ENCODE measurements at regions not wholly inside any gene's neighbourhood (a gene's known extent, or its start where the extent isn't known, plus 50 kb on each side); places are given as distances from the start of the nearest gene placed in this dataset.

DNA sequence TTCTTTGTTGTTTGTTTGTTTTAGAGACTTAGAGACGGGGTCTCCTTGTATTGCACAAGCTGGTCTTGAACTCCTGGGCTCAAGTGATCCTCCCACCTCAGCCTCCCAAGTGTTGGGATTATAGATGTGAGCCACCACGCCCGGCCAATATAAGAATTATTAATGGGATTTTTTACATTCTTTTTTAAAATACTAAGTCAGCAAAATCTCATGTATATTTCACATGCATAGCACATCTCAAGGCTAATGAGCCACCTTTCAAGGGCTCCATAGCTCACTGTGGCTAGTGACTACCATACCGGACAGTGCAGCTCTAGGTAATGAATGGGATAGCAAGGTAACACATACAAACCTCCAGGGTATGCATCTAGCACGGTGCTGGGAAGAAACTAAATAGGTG lies 361.4 kb downstream of the SAMD5 start:
- DNase-seq, result no peak

DNA sequence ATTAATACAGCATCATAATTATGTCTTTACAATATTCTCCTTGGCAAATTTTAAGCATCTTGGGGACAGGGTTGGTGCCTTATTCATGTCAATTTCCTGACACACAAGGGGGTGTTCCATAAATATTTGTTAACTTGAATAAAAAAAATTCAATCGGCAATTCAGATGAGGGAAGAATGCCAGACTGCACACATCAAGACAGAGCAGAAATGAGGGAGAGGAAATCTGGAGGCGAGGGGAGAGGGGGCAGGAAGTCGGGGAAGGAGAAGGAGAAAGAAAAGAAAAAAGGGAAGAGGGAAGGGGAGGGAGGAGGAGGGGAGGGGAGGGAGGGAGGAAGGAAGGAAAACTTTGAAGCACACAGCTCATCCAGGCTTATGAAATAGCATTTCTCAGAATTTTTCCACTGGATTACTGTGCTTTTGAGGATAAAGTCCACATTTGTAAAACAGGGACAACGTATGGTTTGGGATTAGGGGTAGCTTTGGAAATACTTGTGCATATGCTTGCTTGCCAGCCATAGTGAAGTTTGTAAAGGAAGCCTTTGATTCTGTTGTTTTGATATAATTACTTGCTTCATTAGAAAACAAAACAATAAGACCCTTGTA lies 362.1 kb downstream of the SAMD5 start:
- no peak for DNase-seq

DNA sequence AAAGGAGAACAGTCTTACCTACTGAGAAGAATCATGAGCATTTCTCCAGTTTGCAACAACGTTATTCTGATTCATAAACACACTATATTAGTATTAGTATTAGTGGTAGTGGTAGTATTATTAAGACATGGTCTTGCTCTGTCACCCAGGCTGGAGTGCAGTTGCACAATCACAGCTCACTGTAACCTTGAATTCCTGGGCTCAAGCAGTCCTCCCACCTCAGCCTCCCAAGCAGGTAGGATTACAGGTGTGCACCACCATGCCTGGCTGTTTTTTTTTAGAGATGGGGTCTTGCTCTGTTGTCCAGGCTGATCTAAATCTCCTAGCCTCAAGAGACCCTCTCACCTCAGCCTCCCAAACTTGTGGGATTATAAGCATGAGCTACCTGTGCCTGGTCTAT lies 363.5 kb downstream of the SAMD5 start:
- no peak for DNase-seq

DNA sequence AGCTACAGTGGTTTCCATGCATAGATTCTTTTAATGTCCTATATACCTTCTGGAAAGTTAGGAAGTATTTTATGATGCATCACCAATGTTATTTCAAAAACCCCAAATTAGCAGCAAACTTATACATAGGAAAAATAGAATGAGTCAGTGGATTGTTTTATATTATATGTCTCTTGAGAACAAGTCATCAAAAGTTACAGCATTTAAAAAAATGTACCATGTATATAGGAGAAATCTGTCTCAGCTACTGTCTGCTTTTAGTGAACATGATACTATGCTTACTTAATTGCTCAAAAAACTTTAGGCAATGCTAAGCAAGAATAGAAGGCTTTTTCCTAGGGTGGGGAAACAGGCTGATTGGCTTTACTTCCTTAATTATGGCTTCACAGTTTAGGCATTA lies 365.3 kb downstream of the SAMD5 start:
- no peak for DNase-seq

DNA sequence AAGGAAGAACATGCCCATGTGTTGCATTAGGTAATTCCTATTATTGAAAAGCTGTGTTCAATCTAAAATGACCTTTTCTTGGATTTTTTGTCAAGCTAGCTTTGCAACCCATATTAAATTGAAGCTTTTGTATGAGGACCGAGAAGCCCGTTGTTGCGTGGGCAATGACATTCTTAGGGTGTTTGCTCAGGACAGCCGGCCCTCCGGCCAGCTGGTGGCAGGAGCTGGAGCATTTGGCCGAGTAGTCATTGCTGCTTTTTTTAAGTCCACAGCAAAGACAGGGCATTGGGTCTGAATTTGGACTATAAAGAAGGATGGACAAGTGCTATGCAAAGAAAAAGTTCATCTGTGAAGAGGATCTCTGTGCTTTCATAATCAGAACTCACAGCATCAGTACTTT lies 365.8 kb downstream of the SAMD5 start:
- DNase-seq, result no peak

DNA sequence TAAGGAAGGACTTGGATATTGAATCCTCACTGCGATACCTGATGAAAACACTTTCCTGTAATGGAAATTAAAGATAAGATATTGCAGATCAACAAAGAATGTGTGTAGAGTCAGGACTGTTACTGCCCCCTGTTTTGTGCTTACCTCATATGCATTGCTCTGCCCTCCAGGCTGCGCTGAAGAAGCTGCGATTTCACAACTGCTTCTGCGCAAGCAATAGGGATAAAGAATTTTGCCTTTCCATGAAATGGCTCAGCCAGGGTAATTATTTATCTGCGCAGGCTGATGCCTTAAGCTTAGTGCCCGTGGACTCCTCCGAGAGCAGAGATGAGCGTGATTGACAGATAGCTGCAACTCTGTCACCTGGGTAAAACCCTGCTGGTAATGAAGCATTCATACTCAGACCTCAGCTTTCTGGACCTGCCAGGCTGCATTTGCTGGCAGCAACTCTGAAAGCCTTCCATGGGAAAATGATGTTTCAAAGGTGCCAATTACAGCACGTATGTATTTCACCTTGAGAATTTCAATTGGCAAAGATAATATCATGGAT lies 370.6 kb downstream of the SAMD5 start:
- DNase-seq, result no peak

DNA sequence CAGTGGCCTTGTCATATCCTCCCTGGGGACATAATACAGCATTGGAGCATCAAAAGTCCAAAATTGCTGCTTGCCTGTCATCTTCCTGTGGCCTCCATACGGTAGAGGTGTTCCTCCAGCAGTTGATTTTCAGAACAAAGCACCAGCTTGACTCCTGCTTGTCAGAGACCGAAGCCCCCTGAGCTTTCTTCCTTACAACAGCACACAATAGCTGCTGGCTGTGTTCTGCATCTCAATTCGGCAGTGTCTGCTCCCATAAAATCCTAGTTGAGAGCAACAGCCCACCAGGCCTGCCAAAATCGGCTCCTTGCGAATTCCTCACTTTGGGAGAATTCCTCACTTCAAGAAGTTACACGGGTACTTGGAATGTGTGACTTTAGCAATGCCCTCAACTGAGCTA lies 372.9 kb downstream of the SAMD5 start:
- no peak for DNase-seq

DNA sequence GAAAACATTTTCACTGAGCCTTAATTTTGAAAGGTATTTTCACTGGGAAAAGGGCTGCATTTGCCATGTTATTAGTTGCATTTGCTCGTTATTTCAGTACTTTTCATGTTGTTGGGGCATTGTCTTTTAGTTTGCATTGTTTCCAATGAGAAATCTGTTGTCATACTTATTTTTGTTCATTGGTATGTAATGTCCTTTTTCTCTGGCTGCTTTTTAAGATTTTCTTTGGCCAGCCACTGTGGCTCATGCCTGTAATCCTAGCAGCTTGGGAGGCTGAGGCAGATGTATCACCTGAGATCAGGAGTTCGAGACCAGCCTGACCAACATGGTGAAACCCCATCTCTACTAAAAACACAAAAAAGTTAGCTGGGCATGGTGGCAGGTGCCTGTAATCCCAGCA lies 379.9 kb downstream of the SAMD5 start:
- no peak for DNase-seq

DNA sequence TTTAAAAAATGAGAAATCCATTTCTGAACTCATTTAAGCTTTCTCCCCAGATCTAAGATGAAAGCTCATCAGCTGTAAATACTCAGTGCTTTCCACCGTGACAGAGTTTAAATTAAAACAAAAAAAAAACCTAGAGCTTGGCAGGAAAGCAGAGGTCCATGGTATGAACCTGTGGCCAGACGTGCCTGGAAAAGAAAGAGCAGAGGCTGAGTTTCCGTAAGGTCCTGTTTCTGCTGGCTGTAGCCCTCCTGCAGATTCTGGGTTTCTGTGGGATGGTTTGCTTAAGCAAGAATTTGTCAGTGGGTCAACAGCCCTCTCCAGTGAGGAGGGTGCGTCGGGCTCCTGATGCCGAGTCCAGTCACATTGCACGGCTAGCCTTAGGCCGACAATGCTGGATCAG lies 383.2 kb downstream of the SAMD5 start:
- DNase-seq, result no peak

DNA sequence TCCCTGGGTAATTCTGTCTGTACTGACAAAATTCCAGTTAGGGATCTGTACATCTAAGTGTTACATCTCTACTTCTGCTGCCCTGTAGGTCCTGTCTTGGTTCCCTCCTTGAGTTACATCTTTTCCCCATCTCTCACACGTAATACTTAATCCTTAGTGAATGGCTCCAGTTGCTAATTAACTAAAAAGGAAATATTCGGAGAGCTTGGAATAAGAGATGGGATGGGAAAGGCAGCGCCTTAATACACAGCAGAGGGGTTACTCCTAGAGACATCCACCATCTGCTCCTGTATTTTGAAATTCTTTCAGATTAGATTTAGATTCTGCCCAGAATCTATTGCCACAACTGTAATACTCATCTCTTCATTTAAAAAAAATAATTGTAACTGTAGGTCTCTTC lies 384.0 kb downstream of the SAMD5 start:
- DNase-seq, result no peak

DNA sequence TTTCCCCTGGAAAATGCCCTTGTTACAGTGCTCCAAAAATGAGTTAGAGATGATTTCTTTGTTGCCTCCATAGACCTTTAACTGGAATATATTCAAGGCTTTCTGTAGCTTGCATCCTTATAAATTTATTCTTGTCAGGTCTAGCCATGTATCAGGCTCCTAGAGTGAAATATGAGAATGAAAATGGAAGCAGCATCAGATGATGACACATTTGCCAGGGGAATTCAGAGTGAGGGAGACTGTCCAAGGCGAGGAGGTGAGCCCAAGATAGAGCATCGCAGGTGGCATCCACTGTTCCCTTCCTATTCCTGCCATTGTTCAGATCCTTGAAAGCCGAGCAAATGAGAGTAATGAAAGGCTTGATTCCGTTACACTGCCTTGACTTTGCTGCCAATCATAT lies 386.8 kb downstream of the SAMD5 start:
- DNase-seq, result no peak

DNA sequence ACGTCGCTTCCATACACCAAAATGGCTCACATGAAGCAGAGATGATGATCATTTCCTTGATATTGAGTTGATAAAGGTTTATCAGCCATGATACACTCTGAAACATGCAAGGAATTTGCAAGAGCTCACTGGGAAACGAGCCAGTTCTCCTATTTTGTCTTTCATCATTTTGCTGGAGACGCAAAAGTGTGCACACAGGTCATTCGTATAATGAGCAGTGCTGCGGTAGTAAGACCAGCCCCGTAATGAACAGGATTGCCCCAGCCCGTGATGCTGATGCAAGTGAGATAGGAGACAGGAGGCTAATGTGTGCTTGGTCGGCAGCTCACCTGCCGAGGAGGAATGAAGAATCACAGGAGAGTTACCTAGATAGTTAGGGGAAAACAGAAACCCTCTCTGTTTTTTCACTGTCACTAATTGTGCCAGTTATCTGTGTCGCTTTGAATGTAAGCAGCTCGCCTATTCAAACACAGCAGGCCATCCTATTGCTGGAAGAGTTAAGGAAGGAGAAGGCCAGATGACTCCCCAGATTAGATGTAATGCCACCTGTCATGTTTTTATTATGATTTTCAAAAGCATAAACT lies 391.8 kb downstream of the SAMD5 start:
- no peak for DNase-seq

DNA sequence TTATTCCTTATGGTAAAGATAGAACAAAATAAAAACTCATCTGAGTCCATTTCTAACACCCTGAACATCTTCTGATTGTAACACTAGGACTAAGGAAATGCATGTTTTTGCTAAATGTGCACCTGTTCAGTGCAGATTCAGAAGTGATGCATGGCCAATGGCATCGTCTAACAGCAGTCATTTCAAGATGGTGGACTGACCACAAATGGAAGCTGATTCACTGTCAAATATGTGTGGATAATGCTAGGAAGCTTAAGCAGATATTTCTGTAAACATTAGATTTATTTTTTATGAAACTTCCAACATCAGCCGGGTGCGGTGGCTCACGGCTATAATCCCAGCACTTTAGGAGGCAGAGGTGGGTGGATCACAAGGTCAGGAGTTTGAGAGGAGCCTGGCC lies 394.8 kb downstream of the SAMD5 start:
- no peak for DNase-seq

DNA sequence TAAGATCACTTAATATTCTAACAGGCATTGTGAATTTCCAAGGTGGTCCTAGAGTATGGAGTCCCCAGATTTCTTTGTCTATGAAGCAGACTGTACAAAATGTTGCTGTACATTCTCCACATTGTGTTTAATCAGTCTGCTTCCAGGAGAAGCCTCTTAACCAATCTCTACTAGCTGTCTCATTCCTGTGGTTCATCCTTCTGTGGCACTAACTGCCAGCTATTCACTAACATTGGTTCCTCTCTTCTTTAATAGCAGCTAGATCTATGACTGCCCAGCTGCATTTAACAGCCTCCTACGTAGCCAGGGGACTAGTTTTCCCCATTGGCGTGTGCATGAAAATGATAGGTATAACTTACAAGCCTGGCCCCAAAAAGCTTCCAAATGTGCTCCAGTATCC lies 395.4 kb downstream of the SAMD5 start:
- DNase-seq, result no peak

DNA sequence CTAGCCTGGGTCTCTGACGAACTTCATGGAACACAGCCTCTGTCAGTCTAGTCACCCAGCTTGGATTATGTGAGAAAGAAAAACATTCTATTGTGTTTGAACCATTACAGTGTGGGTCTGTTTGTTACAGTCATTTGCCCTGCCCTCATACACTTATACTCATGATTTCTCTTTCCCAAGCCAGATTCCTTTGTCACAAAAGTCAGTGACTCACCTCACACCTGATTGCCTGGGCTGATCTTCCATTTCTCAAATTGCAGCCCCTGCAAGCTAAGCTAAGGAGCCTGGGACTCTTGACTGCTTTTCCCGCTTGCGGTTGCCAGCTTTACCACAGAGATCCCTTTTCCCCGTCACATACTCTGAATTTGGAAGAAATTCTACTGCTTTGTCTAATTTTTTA lies 395.9 kb downstream of the SAMD5 start:
- DNase-seq, result no peak

DNA sequence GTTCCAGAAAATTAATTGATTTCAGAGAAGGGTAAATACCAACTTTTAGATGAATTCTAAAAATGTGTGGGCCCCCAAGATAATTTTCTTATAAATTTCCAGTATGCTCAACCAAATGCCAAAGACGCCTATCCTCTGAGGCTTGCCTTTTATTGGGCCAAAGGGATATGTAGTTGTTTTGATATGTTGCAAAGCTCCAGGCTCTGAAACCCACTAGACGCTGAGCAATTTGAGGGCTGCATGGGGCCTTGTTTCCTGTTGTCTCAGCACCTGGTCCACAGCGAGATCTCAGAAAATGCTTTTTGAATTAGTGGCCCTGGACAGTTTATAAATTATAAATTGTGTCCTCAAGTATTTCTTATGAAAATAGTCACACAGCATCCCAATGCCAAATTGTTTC lies 397.2 kb downstream of the SAMD5 start:
- no peak for DNase-seq

DNA sequence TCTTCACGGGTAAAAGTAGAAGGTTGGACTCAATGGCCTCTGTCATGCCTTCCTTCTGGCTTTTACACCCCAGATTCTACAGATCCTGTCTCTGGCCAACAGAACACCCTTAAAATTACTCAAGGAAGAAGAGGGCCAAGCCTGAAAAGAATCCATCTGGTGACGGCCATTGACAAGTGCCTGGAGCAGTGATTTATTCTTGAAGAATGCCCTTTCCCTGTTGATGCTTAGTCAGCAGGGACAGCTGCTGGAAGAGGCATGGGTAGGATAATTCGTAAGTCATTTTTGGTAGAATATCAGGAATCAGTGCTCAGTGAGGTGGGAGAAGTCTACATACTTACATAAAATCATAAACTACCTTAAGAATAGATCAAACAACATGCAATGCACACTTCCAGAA lies 397.9 kb downstream of the SAMD5 start:
- DNase-seq, result peak; percentile 27

DNA sequence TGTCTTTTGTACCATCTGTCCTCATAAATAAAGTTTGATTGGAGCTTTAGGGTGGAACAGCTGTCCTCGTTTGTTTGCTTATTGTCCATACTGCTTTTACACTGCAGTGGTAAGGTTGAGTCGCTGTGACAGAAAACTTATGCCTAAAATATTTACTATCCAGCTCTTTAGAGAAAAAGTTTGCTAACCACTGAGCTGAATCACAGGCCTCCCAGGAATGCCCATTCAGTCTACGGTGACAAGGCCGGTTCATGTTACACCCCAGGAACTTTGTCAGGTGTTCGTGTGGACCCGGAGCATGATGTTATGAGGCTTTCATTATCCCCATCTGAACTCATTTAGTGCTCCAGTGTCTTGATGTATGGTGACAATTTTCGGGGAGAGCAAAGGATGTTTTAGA lies 401.1 kb downstream of the SAMD5 start:
- no peak for DNase-seq

DNA sequence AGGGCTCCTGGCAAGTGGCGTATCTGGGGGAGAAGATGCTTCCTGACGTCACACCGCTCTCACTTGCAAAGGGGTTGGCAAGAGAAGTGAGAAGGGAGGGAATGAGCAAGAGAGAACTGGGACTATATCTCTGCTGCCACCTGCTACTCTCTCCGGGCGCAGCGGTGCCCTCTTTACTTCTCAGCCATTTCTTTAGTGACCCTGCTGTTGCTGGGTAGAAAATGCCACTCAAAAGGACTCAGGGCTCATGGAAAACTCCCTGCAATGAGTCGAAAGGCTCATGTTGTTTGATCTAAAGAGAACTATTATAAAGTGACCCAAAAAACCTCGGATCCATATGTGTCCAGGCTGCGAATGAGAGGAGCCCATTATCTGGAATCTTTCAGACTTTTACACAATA lies 401.8 kb downstream of the SAMD5 start:
- DNase-seq, result no peak

DNA sequence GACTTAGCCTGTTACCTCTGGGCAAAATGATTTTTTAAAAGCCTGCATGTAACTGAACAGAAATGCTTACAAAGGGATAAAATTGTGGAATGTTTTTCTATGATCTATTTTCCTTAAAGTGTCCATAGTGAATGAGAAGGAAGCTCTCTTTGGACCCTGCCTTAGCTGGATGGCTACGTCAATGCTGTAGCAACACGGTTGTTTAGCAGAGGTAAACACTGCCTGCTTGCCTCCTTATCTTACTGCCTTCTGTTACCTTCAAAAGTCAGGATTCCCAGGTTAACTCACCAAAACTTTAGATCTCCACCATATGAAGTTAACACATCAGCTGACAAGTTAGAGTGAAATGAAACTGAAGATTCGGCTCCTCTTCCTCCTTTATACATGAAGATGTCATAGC lies 402.6 kb downstream of the SAMD5 start:
- no peak for DNase-seq

DNA sequence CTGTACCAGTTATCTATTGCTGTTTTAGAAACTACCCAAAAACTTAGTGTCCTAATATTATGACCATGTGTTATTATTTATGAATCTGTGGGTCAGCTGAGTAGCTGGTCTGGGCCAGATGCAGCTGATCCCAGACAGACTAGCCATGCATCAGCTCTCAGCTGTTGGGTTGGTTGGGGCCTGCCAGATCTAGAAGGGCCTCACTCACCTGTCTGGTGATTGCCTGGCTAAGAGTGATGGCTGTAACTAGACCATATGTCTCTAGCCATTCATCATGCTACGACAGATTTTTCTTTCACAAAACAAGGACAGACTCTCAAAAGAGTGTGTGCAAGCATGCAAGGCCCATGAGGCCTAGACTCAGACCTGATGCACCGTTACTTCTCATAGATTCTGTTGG lies 403.2 kb downstream of the SAMD5 start:
- DNase-seq, result no peak

DNA sequence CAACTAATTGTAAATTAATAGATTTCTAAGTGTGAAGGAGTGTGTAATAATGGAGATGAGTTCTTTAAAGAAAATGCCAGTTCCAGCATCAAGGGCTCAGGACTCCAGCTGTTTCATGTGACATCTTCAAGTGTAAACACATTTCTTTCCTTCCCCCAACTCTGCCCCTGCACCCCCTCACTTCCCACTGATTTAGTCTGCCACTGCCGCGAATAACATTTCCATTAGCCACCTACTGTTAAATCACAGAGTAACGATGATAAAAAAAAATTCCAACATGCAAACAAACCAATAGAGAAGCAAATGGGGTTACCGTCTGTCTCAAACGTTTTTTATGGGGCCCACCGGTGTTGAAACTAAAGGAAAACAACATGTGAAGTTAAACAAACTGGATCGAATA lies 414.3 kb downstream of the SAMD5 start:
- no peak for DNase-seq

DNA sequence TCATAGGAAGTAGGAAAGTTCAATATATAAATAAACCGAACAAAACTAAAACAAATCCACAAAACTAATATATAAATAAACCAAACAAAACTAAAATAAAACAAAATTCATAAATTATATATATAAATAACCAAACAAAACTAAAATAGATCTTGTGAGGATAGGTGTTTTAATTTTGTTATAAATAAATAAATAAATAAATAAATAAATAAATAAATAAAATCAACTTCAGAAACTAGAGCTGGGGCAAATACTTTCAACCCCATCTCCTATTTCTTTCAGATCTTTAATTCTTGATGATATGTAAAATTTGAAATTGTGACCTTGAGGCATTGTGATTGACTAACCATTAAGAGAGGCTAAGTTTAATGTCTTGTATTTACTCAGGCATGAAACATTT lies 416.1 kb downstream of the SAMD5 start:
- no peak for DNase-seq

DNA sequence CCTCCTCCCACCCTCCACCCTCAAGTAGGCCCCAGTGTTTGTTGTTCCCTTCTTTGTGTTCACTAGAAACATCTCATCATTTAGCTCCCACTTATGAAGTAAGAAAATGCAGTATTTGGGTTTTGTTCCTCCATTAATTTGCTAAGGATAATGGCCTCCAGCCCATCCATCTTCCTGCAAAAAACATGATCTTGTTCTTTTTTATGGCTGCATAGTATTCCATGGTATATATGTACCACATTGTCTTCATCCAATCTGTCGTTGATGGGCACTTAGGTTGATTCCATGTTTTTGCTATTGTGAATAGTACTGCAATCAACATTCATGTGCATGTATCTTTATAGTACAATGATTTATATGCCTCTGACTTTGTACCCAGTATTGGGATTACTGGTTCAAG lies 416.8 kb upstream of the SASH1 start:
- DNase-seq, result no peak

DNA sequence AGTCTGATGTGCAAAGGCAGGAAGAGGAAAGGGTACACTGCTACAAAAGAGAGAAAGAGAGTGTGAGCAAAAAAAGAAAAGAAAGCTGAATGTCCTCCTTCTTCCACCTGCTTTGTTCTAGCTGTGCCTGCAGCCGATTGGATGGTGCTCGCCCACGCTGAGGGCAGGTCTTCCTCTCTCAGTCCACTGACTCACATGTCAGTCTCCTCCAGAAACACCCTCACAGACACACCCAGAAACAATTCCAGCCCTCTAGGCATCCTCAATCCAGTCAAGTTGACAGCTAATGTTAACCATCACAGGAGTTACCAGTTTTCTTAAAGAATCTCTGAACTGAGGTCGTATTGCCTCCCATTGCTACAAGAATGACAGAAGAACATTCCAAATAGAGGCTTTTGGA lies 411.9 kb upstream of the SASH1 start:
- no peak for DNase-seq
